ENCODE measurements at regions not wholly inside any gene's neighbourhood (a gene's known extent, or its start where the extent isn't known, plus 50 kb on each side); places are given as distances from the start of the nearest gene placed in this dataset.

DNA sequence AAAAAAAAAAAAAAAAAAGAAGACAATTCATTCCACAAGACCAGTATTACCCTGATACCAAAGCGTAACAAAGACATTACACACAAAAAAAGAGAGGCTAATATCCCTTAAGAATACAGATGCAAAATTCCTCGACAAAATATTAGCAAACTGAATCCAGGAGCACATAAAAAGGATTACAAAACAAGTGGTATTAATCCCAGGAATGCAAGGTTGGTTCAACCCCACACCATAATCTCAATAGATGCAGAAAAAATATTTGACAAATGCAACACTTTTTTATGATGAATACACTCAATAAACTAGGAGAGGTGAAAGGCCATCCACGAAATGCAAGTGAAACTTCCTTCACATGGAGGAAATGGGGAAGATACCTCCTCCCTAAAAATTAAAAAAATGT is 80.1 kb upstream of the TLR4 start:
- no peak overlapping the region for H3K4me3 ChIP-seq (ENCODE audit: low read depth, low read length)
- TF ChIP-seq, protein P1, sequence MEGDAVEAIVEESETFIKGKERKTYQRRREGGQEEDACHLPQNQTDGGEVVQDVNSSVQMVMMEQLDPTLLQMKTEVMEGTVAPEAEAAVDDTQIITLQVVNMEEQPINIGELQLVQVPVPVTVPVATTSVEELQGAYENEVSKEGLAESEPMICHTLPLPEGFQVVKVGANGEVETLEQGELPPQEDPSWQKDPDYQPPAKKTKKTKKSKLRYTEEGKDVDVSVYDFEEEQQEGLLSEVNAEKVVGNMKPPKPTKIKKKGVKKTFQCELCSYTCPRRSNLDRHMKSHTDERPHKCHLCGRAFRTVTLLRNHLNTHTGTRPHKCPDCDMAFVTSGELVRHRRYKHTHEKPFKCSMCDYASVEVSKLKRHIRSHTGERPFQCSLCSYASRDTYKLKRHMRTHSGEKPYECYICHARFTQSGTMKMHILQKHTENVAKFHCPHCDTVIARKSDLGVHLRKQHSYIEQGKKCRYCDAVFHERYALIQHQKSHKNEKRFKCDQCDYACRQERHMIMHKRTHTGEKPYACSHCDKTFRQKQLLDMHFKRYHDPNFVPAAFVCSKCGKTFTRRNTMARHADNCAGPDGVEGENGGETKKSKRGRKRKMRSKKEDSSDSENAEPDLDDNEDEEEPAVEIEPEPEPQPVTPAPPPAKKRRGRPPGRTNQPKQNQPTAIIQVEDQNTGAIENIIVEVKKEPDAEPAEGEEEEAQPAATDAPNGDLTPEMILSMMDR (IDR thresholded peaks at IDR 0.05; ENCODE audit: low read depth, low read length), result no peak

DNA sequence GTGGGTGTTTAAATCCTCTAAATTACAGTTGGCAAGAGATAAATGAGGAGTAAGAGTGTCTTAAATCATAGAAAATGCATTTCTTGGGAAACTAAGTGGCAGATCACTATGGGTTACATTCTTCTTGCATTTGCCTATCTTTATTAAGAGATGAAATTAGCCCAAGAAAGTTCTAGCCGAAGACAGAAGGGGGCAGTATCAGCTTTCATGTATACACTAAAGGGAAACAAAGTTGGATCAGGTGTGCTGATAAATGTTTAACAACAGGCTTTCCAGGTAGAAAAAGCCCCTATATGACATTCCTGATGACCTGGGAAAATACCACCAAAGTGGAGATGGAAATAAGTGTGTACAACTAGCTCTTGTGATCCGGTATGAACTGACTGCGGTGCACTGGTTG is 81.9 kb upstream of the TLR4 start:
- TF ChIP-seq, protein P1 (IDR thresholded peaks at IDR 0.05; ENCODE audit: low read depth, low read length), result no peak
- no peak overlapping the region for H3K4me3 ChIP-seq (ENCODE audit: low read depth, low read length)

GRCh38 chr9:117616431-117616831 is 87.8 kb upstream of the TLR4 start:
- TF ChIP-seq, protein P1 (IDR thresholded peaks at IDR 0.05; ENCODE audit: low read depth, low read length), result no peak
- H3K4me3 ChIP-seq (ENCODE audit: low read depth, low read length), result no peak overlapping the region

DNA sequence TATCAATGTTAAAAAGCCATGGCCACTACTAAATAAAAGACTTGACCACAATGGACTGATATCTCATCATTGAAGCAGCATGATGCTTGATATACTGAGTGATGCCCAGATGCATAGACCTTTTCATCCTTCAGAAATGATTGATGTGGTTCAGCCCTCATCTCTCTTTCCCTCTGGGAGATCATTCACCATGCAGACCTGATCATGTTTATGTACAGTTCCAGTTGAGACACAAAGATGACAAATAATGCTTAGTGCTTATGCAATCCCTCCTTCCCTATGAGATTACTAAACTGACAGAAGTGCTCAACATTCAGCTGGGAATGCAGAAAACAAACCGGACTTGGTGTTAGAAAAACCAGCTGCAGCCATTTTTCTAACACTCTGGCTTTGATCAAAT is 91.9 kb upstream of the TLR4 start:
- TF ChIP-seq, protein P1 (IDR thresholded peaks at IDR 0.05; ENCODE audit: low read depth, low read length), result no peak
- no peak overlapping the region for H3K4me3 ChIP-seq (ENCODE audit: low read depth, low read length)

- no peak overlapping the region for H3K4me3 ChIP-seq (ENCODE audit: low read depth, low read length)
- TF ChIP-seq, protein P1 (IDR thresholded peaks at IDR 0.05; ENCODE audit: low read depth, low read length), result no peak
Observed at GRCh38 chr9:117597977-117598376, 106.2 kb upstream of the TLR4 start.

DNA sequence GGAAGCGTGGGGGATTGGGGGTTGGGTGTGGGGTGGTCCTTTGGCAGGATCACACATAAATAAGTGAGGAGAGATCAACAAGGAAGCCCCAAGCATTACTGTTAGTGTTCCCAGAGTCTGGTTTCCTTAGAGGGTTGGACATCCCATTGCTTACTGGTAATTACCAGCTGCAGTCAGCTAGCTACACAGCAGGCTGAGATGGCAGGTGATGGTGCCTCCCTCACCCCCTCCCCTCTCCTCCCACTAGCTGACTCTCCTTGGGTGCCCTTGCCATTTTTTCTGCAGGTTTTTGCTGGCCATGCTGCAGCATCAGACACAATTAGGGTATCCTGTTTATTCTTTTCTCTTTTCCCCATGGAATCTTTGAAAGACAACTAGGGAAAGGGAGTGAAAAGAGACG is 107.5 kb upstream of the TLR4 start:
- TF ChIP-seq, protein P1 (IDR thresholded peaks at IDR 0.05; ENCODE audit: low read depth, low read length), result no peak
- no peak overlapping the region for H3K4me3 ChIP-seq (ENCODE audit: low read depth, low read length)

- no peak overlapping the region for H3K4me3 ChIP-seq (ENCODE audit: low read depth, low read length)
- TF ChIP-seq, protein P1 (IDR thresholded peaks at IDR 0.05; ENCODE audit: low read depth, low read length), result no peak
Observed at GRCh38 chr9:117595650-117596049, 108.6 kb upstream of the TLR4 start.

Data from WI38 (cell line).